Caco-2 (cell line): ENCODE measurements at regions not wholly inside any gene's neighbourhood (a gene's known extent, or its start where the extent isn't known, plus 50 kb on each side); places are given as distances from the start of the nearest gene placed in this dataset.

ENCODE experiments used
- BruUV-seq: library from RNA; stranded (reverse); fragments of 400-500 nt; replicated peaks from 2 replicates; lab custom pipeline; 2021; lab: Mats Ljungman, UMichigan
- CTCF ChIA-PET: fragments of 300-600 bp; sonication (Branson Sonifier 250); formaldehyde crosslinking; loops from one replicate; lab custom pipeline; 2022; ENCODE audit warnings: antibody characterized with exemption; lab: Charles Lee
- POLR2A ChIA-PET: fragments of 300-600 bp; sonication (Branson Sonifier 250); formaldehyde crosslinking; loops from one replicate; lab custom pipeline; 2022; ENCODE audit warnings: antibody characterized with exemption; lab: Charles Lee
- DNase-seq, 2 experiments: peaks; one replicate each; pipeline versions ENCODE4 v3.0.0 to v3.0.0-alpha.2; 2020 to 2022
- H3K27me3 ChIP-seq: replicated peaks from 2 replicates; pipeline ENCODE4 v1.6.0; 2011; ENCODE audit warnings: low read length; ENCODE audit not compliant: control insufficient read depth, insufficient read depth
- H3K36me3 ChIP-seq: 2 replicates; pipeline ENCODE4 v1.5.1; 2011; ENCODE audit warnings: low read length; ENCODE audit not compliant: control insufficient read depth, insufficient read depth
- H3K4me1 ChIP-seq: fragments of 250-450 bp; sonication (Bioruptor Pico); 2 replicates; pipeline ENCODE4 v1.5.1; 2020; ENCODE audit warnings: mild to moderate bottlenecking
- H3K4me3 ChIP-seq: 2 replicates; pipeline ENCODE4 v1.5.1; 2011; ENCODE audit warnings: low read depth, mild to moderate bottlenecking, control low read depth, low read length
- H3K9me3 ChIP-seq: fragments of 250-450 bp; sonication (Bioruptor Pico); 2 replicates; pipeline ENCODE4 v1.5.1; 2020; ENCODE audit warnings: mild to moderate bottlenecking, moderate library complexity
- H3K27ac Mint-ChIP-seq: one replicate; pipeline ENCODE4 v1.8.0; 2022; ENCODE audit warnings: mixed read lengths; ENCODE audit not compliant: unreplicated experiment
- H3K27me3 Mint-ChIP-seq: one replicate; pipeline ENCODE4 v1.8.0; 2022; ENCODE audit warnings: mixed read lengths; ENCODE audit not compliant: insufficient read depth, unreplicated experiment
- H3K36me3 Mint-ChIP-seq: one replicate; pipeline ENCODE4 v1.8.0; 2022; ENCODE audit warnings: mild to moderate bottlenecking, mixed read lengths; ENCODE audit not compliant: insufficient read depth, unreplicated experiment
- H3K4me1 Mint-ChIP-seq: one replicate; pipeline ENCODE4 v1.8.0; 2022; ENCODE audit warnings: low read depth, mixed read lengths; ENCODE audit not compliant: unreplicated experiment
- H3K4me3 Mint-ChIP-seq: one replicate; pipeline ENCODE4 v1.8.0; 2022; ENCODE audit warnings: mild to moderate bottlenecking, moderate library complexity, mixed read lengths; ENCODE audit not compliant: unreplicated experiment
- H3K9me3 Mint-ChIP-seq: one replicate; pipeline ENCODE4 v1.8.0; 2022; ENCODE audit warnings: mixed read lengths; ENCODE audit not compliant: unreplicated experiment
- CTCF ChIP-seq, 2 experiments: fragments of 200-600 bp in 1 of 2; IDR thresholded peaks; 1 replicate in 1 of 2; 2 replicates in 1 of 2; pipeline versions ENCODE4 v1.5.1 to v1.8.0; 2011 to 2022; ENCODE audit warnings: antibody characterized with exemption in 1 of 2, control low read depth in 1 of 2, inconsistent platforms in 1 of 2, low read depth in 1 of 2, low read length in 1 of 2, mild to moderate bottlenecking in 1 of 2, moderate library complexity in 1 of 2; ENCODE audit not compliant: insufficient read depth in 1 of 2, severe bottlenecking in 1 of 2, unreplicated experiment in 1 of 2
- intact Hi-C: fragments of 100-400 bp; cut with micrococcal nuclease; formaldehyde crosslinking; loops from one replicate; pipeline ENCODE4 v1.10.0; 2022; ENCODE audit not compliant: unreplicated experiment

GRCh38 chr5:91521785-91522184, 138.7 kb upstream of the ARRDC3 start:
- intact Hi-C loops = no loop called here
- Mint-ChIP-seq H3K36me3 (no peaks in the 10 kb centered on the region), H3K4me1 (no peaks in the 10 kb centered on the region), H3K9me3 (no peaks in the 10 kb centered on the region), H3K27ac (no peak overlapping the region), H3K4me3 (no peak overlapping the region), H3K27me3 (peaks cover 6% of the 10 kb centered on the region)
- DNase-seq = no peak
- CTCF ChIA-PET = no interaction called here
- Histone ChIP-seq H3K9me3 (no peaks in the 10 kb centered on the region), H3K4me3 (no peak overlapping the region), H3K27me3 (no peaks in the 10 kb centered on the region), H3K4me1 (no peaks in the 10 kb centered on the region), H3K36me3 (no peaks in the 10 kb centered on the region)
- no TSS peak for BruUV-seq
- POLR2A ChIA-PET = no interaction called here
- TF ChIP-seq CTCF (IDR thresholded peaks at IDR 0.05; ENCODE audit: insufficient read depth in 1 of 2, low read depth in 1 of 2, low read length in 1 of 2, severe bottlenecking in 1 of 2, unreplicated experiment in 1 of 2) = no peak

GRCh38 chr5:91521334-91521733, 138.2 kb upstream of the ARRDC3 start:
- no peaks in the 10 kb centered on the region for H3K27me3 ChIP-seq
- H3K36me3 ChIP-seq = no peaks in the 10 kb centered on the region
- intact Hi-C loops = no loop called here
- Mint-ChIP-seq H3K4me1 (no peaks in the 10 kb centered on the region), H3K9me3 (no peaks in the 10 kb centered on the region), H3K27me3 (peaks cover 6% of the 10 kb centered on the region), H3K4me3 (no peak overlapping the region), H3K27ac (no peak overlapping the region), H3K36me3 (no peaks in the 10 kb centered on the region)
- H3K9me3 ChIP-seq = no peaks in the 10 kb centered on the region
- H3K4me1 ChIP-seq = no peaks in the 10 kb centered on the region
- POLR2A ChIA-PET = no interaction called here
- DNase-seq = no peak
- no peak overlapping the region for H3K4me3 ChIP-seq
- BruUV-seq = no TSS peak
- TF ChIP-seq CTCF (IDR thresholded peaks at IDR 0.05; ENCODE audit: insufficient read depth in 1 of 2, low read depth in 1 of 2, low read length in 1 of 2, severe bottlenecking in 1 of 2, unreplicated experiment in 1 of 2) = no peak
- CTCF ChIA-PET = interaction anchor here (0.7 kb wide), 1 partner anchor 260 kb away, joined by 4 read pairs; no protein-coding TSS in a partner anchor

- intact Hi-C loops = no loop called here
- ChIA-PET POLR2A (no interaction called here), CTCF (no interaction called here)
- no peaks in the 10 kb centered on the region for H3K36me3 ChIP-seq
- Mint-ChIP-seq H3K27me3 (peaks cover 11% of the 10 kb centered on the region), H3K4me1 (no peaks in the 10 kb centered on the region), H3K36me3 (no peaks in the 10 kb centered on the region), H3K4me3 (no peak overlapping the region), H3K27ac (no peak overlapping the region), H3K9me3 (no peaks in the 10 kb centered on the region)
- no peak for DNase-seq
- no peaks in the 10 kb centered on the region for H3K4me1 ChIP-seq
- H3K9me3 ChIP-seq = no peaks in the 10 kb centered on the region; the same call in 1 of the 2 replicates
- no peaks in the 10 kb centered on the region for H3K27me3 ChIP-seq
- BruUV-seq = no TSS peak
- TF ChIP-seq CTCF (IDR thresholded peaks at IDR 0.05; ENCODE audit: insufficient read depth in 1 of 2, low read depth in 1 of 2, low read length in 1 of 2, severe bottlenecking in 1 of 2, unreplicated experiment in 1 of 2) = no peak
- no peak overlapping the region for H3K4me3 ChIP-seq
These were observed 131.3 kb upstream of the ARRDC3 start for GRCh38 chr5:91514400-91514799.
